Panc1 (cell line): ENCODE measurements at regions not wholly inside any gene's neighbourhood (a gene's known extent, or its start where the extent isn't known, plus 50 kb on each side); places are given as distances from the start of the nearest gene placed in this dataset.
"Not testable (repeated sequence)": the region's sequence is repeated elsewhere in the genome, so short reads cannot be mapped to it uniquely, and the experiment has no call there.

ENCODE experiments used
- ATAC-seq: fragments of 200-7000 bp; cut with Tn5 transposase; 2 replicates; pipeline ENCODE4 v1.9.1; 2020; ENCODE audit warnings: mild to moderate bottlenecking, moderate library complexity
- BruUV-seq: library from RNA; stranded (reverse); fragments of 400-500 nt; replicated peaks from 2 replicates; lab custom pipeline; 2021; lab: Mats Ljungman, UMichigan
- CTCF ChIA-PET: fragments of 300-600 bp; sonication (Branson Sonifier 250); formaldehyde crosslinking; loops from one replicate; lab custom pipeline; 2022; ENCODE audit warnings: antibody characterized with exemption; lab: Charles Lee
- POLR2A ChIA-PET: fragments of 300-600 bp; sonication (Branson Sonifier 250); formaldehyde crosslinking; loops from one replicate; lab custom pipeline; 2022; ENCODE audit warnings: antibody characterized with exemption; lab: Charles Lee
- DNase-seq: peaks from one replicate; pipeline ENCODE4 v3.0.0-alpha.2; 2010; ENCODE audit warnings: low read depth, low spot score
- H3K27ac ChIP-seq: 2 replicates; pipeline ENCODE4 v1.5.1; 2011; ENCODE audit warnings: mild to moderate bottlenecking, low read length, inconsistent platforms
- H3K27me3 ChIP-seq: fragments of 200-500 bp; sonication (Bioruptor generic); 2 replicates; pipeline ENCODE4 v1.6.0; 2014; ENCODE audit warnings: low read length, inconsistent platforms; ENCODE audit not compliant: control insufficient read depth, insufficient read depth
- H3K36me3 ChIP-seq: fragments of 200-500 bp; sonication (Bioruptor generic); 2 replicates; pipeline ENCODE4 v1.5.1; 2014; ENCODE audit warnings: inconsistent platforms, mild to moderate bottlenecking, low read length, moderate library complexity; ENCODE audit not compliant: control insufficient read depth, insufficient read depth
- H3K4me1 ChIP-seq: 2 replicates; pipeline ENCODE4 v1.5.1; 2011; ENCODE audit warnings: inconsistent platforms, mild to moderate bottlenecking, low read length, moderate library complexity; ENCODE audit not compliant: control insufficient read depth, insufficient read depth
- H3K4me3 ChIP-seq, 2 experiments: 2 replicates each; pipeline ENCODE4 v1.5.1; 2011 to 2012; ENCODE audit warnings: low read depth in 2 of 2, low read length in 2 of 2, mild to moderate bottlenecking in 2 of 2, inconsistent platforms in 1 of 2, moderate library complexity in 1 of 2
- H3K9me3 ChIP-seq: fragments of 200-500 bp; sonication (Bioruptor generic); 2 replicates; pipeline ENCODE4 v1.5.1; 2014; ENCODE audit warnings: low read depth, mild to moderate bottlenecking, inconsistent platforms, low read length, moderate library complexity; ENCODE audit not compliant: control insufficient read depth, insufficient read depth
- POLR2AphosphoS5 ChIP-seq: IDR thresholded peaks from 2 replicates; pipeline ENCODE4 v1.6.1; 2012; ENCODE audit warnings: mild to moderate bottlenecking, low read depth, low read length, moderate library complexity
- SIN3A ChIP-seq: IDR thresholded peaks from 2 replicates; pipeline ENCODE4 v1.6.1; 2012; ENCODE audit warnings: low read depth, mild to moderate bottlenecking, low read length, moderate library complexity, borderline replicate concordance; ENCODE audit not compliant: insufficient read depth
- TCF7L2 ChIP-seq: IDR thresholded peaks from 2 replicates; pipeline ENCODE4 v1.6.1; 2011; ENCODE audit warnings: mild to moderate bottlenecking, low read depth, low read length, inconsistent platforms
- in situ Hi-C: cut with HindIII; loops from 2 replicates; pipeline ENCODE4 v1.10.0; 2016; ENCODE audit warnings: low sequenced_read_pairs, low pct_unique_long_range_greater_than_20kb
- intact Hi-C: fragments of 100-400 bp; cut with micrococcal nuclease; formaldehyde crosslinking; loops from one replicate; pipeline ENCODE4 v1.10.0; 2022; ENCODE audit not compliant: unreplicated experiment
- TF ChIP-seq, protein P1 (sequence below), 2 experiments: IDR thresholded peaks; 2 replicates each; pipeline ENCODE4 v1.6.1; 2011 to 2012; ENCODE audit warnings: low read depth in 2 of 2, control low read depth in 1 of 2, low read length in 1 of 2, mild to moderate bottlenecking in 1 of 2, moderate library complexity in 1 of 2; ENCODE audit not compliant: insufficient read depth in 1 of 2
- TF ChIP-seq, protein P2 (sequence below): fragments of 450-650 bp; IDR thresholded peaks from 2 replicates; pipeline ENCODE4 v1.5.1; 2017; ENCODE audit warnings: mild to moderate bottlenecking

DNA sequence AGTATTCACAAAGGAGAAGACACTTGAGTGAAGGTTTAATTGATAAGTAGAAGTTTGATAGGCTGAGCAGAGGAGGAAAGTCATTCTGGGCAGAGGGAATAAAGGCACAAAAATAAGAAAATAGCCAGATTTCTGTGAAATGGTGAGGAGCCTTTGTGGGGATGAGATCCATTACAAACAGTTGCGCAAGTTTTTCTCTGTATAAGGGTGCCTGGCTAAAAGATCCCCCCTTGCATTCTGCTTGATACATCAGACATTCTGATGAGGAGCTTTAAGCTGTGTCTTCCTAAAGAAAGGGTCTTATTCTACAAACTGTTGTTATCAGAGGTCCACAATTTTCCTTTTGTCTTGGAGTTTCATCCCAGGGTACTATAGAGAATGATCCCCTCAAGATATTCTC, 112.0 kb downstream of the ARHGAP36 start:
- DNase-seq (no peak), ATAC-seq (no peak)
- no peaks in the 10 kb centered on the region for H3K4me1 ChIP-seq
- TF ChIP-seq, protein P1, sequence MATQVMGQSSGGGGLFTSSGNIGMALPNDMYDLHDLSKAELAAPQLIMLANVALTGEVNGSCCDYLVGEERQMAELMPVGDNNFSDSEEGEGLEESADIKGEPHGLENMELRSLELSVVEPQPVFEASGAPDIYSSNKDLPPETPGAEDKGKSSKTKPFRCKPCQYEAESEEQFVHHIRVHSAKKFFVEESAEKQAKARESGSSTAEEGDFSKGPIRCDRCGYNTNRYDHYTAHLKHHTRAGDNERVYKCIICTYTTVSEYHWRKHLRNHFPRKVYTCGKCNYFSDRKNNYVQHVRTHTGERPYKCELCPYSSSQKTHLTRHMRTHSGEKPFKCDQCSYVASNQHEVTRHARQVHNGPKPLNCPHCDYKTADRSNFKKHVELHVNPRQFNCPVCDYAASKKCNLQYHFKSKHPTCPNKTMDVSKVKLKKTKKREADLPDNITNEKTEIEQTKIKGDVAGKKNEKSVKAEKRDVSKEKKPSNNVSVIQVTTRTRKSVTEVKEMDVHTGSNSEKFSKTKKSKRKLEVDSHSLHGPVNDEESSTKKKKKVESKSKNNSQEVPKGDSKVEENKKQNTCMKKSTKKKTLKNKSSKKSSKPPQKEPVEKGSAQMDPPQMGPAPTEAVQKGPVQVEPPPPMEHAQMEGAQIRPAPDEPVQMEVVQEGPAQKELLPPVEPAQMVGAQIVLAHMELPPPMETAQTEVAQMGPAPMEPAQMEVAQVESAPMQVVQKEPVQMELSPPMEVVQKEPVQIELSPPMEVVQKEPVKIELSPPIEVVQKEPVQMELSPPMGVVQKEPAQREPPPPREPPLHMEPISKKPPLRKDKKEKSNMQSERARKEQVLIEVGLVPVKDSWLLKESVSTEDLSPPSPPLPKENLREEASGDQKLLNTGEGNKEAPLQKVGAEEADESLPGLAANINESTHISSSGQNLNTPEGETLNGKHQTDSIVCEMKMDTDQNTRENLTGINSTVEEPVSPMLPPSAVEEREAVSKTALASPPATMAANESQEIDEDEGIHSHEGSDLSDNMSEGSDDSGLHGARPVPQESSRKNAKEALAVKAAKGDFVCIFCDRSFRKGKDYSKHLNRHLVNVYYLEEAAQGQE (IDR thresholded peaks at IDR 0.05; ENCODE audit: insufficient read depth in 1 of 2, low read depth in 2 of 2, low read length in 1 of 2): no peak
- TF ChIP-seq TCF7L2 (no peak), POLR2AphosphoS5 (no peak), SIN3A (no peak)
- TF ChIP-seq, protein P2, sequence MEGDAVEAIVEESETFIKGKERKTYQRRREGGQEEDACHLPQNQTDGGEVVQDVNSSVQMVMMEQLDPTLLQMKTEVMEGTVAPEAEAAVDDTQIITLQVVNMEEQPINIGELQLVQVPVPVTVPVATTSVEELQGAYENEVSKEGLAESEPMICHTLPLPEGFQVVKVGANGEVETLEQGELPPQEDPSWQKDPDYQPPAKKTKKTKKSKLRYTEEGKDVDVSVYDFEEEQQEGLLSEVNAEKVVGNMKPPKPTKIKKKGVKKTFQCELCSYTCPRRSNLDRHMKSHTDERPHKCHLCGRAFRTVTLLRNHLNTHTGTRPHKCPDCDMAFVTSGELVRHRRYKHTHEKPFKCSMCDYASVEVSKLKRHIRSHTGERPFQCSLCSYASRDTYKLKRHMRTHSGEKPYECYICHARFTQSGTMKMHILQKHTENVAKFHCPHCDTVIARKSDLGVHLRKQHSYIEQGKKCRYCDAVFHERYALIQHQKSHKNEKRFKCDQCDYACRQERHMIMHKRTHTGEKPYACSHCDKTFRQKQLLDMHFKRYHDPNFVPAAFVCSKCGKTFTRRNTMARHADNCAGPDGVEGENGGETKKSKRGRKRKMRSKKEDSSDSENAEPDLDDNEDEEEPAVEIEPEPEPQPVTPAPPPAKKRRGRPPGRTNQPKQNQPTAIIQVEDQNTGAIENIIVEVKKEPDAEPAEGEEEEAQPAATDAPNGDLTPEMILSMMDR: no peak
- no peaks in the 10 kb centered on the region; the same call in 1 of the 2 replicates for H3K27me3 ChIP-seq
- H3K36me3 ChIP-seq: no peaks in the 10 kb centered on the region
- ChIA-PET POLR2A (no interaction called here), CTCF (no interaction called here)
- no peak overlapping the region for H3K4me3 ChIP-seq
- intact Hi-C loops: no loop called here
- no peak overlapping the region for H3K27ac ChIP-seq
- H3K9me3 ChIP-seq: no peaks in the 10 kb centered on the region
- BruUV-seq: no TSS peak
- in situ Hi-C loops: no loop called here

DNA sequence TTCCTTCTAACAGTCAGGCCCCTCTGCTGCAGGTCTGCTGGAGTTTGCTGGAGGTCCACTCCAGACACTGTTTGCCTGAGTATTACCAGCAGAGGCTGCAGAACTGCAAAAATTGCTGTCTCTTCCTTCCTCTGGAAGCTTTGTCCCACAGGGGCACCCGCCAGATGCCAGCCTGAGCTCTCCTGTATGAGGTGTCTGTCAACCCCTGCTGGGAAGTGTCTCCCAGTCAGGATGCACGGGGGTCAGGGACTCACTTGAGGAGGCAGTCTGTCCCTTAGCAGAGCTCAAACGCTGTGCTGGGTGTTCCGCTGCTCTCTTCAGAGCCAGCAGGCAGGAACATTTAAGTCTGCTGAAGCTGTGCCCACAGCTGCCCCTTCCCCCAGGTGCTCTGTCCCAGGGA, 105.5 kb downstream of the ARHGAP36 start:
- BruUV-seq, DNase-seq, ATAC-seq, intact Hi-C loops, H3K27ac ChIP-seq, H3K9me3 ChIP-seq, H3K4me3 ChIP-seq, H3K4me1 ChIP-seq, POLR2A ChIA-PET, CTCF ChIA-PET, H3K36me3 ChIP-seq, in situ Hi-C loops, H3K27me3 ChIP-seq: not testable (repeated sequence)

DNA sequence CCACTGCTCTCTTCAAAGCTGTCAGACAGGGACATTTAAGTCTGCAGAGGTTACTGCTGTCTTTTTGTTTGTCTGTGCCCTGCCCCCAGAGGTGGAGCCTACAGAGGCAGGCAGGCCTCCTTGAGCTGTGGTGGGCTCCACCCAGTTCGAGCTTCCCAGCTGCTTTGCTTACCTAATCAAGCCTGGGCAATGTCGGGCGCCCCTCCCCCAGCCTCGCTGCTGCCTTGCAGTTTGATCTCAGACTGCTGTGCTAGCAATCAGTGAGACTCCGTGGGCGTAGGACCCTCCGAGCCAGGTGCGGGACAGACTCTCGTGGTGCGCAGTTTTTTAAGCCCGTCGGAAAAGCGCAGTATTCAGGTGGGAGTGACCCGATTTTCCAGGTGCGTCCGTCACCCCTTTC, 99.5 kb downstream of the ARHGAP36 start:
- CTCF ChIA-PET, H3K27ac ChIP-seq, intact Hi-C loops, ATAC-seq, DNase-seq, H3K36me3 ChIP-seq, BruUV-seq, H3K27me3 ChIP-seq, in situ Hi-C loops, H3K4me1 ChIP-seq, H3K9me3 ChIP-seq, H3K4me3 ChIP-seq, POLR2A ChIA-PET: not testable (repeated sequence)
